NCI-H345 (cell line): ENCODE measurements at regions not wholly inside any gene's neighbourhood (a gene's known extent, or its start where the extent isn't known, plus 50 kb on each side); places are given as distances from the start of the nearest gene placed in this dataset.
"Not testable (repeated sequence)": the region's sequence is repeated elsewhere in the genome, so short reads cannot be mapped to it uniquely, and the experiment has no call there.

ENCODE experiments used
- DNase-seq: peaks from one replicate; lab custom pipeline; 2025; lab: John Stamatoyannopoulos, UW

DNA sequence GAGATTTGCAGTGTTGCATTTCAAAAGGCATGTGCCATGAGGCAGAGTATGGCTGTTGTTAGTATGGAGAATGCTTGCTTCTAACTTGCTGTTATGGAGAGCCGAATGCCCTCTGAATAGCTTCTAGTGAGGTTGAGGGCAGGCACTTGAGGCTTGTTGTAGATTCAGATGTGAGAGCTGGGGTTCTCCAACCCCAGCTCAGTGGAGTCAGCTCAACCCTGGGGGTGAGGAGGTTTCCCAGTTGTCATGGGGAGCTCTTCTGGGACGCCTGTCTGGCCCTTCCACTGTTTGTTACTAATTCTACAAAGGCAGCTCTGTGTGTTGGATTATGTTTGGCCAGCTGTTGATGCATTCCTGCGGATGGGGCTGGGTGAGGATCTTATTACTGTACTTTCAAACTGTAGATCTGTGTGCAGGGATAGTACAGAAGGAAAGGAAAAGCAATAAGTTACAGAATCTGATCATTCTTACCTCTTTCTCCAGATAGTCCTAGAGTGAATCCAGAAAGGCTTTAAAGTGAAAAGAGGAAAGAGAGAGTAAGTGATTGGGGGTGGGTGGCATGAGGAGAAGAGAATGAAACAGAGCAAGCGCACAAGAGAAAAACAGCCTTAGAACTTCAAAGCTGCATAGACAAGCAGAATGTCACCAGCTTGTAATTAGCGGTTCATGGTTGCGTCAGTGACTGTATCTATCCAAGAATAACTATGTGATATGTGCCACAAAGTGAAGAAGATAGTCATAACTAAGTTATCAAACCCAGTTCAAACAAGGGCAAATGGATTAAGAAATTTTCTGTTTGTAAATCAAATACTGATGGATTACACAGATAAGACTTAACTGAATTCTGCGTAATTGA lies 148.7 kb downstream of the PRL start:
- DNase-seq: peak; percentile 69

DNA sequence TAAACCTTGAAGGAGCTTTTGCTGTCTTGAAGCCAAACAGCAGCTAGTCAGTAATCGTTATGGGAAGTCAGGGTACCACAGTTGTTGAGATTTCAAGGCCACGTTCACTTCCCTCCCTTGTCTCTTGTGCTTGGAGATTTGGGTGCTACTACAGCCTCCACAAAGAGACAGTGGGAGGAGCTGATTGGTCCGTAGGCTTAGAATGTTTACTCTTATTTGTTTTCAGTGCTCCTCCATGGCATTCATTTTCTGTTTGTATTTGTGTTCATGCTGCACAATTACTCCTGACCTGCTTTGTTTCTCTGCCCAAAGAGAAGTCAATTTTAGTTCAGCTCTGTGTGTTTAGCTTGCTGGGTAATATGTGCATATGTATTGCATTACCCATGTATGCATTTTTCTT lies 147.7 kb downstream of the PRL start:
- peak; percentile 83 for DNase-seq

DNA sequence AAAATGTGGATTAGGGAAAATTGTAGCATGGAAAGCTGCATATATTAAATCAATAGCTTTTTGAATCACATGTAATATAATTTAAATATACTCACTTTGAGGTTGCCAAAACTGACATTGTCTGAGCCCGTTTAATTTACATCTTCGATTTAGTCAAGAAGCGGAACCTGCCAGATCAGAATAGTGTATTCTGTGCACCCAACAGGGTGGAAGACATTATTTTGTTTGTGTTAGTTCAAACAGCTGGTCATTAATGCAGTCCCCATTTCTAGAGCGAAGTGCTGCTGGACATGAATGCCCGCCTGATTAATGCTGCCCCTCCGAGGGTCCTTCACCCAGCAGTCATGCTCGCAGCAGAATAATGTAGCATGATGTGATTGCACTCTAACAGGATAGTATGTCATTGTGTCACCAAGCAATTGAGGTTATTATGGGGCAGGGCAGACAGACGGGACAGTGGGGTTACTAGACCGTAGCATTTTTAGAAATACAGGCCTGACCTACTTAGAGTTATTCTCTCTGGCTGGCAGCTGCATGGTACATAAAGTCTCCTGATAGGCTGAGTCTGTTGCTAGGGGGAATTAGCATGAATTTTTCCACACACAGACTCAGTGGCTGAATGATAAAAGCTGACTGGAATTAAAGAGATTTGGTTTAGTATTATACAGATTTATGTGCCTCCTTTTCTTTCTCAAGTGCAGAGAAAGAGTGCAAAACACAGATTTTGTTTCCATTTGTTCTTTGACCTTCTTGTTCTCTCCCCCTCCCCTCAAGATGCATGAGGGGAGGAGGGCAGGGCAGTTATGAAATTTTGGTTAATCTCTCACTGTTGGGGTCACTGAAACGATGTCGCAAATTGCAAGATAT lies 147.1 kb downstream of the PRL start:
- peak; percentile 86 for DNase-seq

DNA sequence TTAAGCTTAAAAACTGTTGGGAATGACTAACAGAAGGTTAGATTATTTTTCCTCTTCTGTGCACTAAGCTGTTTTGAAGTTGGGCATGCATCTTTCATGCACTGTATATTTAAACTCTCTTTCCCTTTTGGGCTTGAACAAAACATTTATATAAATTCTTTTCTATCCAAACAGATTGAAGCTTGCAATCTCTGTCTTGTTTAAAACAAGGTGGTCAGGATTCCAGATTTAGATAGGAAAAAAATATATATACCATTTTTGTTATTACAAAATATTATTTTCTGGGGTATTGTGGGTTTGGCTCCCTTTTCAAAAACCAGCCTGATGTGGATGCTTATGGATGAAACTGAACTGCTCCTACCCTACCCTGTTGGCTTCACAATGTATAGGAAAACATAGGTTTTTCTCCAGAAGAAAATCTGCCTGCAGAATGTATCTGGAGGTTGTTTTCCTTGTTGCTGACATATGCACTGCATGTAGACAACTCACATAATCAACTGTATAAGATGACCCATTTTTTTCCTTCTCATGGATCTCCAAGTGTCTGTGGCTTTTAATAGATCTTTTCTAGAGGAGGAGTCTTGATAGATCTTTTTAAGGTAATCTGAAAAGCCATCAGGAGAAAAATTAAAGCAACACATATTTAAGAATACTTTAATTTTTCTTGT lies 146.3 kb downstream of the PRL start:
- no peak for DNase-seq

DNA sequence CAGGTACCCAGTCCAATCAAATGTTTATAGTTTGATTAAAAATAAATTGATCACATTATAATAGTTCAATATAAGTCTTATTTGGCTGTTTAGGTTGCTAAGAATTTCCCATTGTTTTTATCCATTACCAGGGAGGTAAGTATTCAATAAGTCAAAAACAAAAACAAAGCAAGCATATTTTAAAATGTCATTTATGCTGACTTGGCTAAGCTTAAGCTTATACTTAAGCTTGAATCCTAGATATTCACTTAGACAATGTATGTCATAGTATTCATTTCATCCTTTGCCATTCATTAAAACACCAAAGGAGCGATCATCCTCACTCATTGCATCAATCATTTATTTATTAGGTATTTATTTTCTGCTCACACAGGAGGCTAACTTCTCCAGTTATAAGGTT lies 144.9 kb downstream of the PRL start:
- no peak for DNase-seq

DNA sequence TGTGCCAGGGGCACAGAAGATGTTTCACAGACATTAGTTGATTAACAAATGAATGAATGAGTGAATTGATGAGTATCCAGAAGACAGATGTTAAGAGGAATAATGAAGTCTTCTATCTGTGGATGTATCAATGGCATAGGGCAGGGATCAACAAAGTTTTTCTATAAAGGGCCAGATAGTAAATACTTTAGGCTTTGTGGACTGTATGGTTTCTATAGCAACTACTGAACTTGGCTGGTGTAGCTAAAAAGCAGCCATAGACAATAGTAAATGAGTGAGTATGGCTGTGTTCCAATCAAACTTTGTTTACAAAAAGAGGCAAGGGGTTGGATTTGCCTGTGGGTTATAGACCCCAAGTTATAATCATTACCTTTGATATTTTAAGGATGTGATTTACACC lies 144.0 kb downstream of the PRL start:
- peak; percentile 49 for DNase-seq

DNA sequence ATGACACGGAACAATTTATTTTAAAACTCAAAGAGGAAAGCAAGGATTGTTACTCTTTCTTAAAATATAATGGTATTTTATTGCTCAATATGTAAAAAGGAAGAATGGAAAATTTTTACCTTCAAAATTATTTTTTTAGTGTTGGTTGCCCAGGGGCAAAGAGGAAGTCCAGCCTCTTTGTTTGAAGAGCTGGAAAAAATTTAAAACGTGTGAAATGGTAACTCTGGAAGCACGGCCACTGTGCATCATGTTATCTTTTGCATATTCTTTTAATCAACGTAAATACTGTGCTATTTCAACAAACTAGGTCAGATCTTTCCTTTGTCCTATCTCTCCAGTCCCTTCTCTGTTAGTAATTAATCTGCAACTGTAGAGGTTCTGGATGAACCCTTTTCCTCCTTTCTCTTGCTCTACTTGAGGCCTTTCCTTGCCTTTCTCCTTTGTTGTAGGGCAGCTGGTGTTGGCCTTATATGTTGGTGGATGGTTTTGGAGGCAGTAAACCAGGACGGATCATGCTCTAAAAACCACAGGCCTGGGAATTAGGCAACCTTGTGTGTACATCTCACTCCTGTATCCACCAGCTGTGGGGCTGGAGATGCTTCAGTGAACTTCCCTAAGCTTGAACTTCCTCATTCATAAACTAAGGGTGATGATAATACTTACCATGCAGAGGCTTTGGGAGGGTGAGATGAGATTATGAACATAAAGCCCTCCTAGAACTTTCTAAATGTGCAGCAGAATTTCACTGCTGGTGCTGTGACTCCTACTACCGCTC lies 143.3 kb downstream of the PRL start:
- no peak for DNase-seq

DNA sequence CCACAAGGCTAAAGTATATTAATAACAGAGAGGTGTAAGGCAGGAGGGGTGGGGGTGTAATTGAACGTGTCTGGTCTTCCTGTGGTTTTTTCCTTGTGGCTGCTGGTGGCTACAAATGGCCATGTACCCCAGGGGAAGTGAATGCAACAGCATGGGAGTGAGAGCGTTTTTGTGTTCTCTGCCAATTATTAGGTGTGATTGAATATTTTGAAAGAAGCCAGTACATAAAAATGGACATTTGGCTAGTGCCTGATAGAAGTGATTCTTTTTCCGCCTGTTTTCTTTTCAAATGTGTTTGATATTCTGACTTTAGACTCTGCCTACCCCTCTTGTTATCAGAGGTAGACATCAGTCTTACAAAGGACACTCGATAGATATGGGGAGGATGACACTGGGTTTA lies 141.3 kb downstream of the PRL start:
- no peak for DNase-seq

DNA sequence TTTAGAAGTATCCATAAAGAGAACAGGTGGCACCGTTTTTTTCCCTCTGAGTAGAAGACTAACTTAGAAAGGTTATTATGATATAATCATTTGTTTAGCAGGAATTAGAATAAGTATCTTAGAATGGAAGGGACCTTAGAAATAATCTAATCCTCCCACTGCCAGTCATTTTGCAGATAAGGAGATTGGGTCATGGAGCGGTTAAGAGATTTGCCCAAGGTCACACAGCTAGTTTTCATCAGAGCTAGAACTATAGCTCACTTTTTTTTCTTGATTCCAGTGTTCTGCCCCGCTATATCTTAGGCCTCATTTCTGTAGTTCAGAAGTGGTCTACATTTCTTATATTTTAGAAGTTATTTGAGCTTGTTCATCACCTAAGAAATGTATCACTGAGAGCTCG lies 139.6 kb downstream of the PRL start:
- DNase-seq: no peak

DNA sequence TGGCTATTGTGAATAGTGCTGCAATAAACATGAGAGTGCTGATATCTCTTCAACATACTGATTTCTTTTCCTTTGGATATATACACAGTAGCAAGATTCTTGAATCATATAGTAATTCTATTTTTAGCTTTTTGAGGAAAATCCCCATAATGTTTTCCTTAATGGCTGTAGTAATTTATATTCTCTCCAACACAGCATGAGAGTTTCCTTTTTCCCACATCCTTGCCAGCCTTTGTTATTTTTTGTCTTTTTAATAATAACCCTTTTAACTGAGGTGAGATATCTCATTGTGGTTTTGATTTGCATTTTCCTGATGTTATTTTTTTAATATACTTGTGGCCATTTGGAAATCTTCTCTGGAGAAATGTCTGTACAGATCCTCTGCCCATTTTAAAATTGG lies 132.6 kb downstream of the PRL start:
- DNase-seq: no peak

DNA sequence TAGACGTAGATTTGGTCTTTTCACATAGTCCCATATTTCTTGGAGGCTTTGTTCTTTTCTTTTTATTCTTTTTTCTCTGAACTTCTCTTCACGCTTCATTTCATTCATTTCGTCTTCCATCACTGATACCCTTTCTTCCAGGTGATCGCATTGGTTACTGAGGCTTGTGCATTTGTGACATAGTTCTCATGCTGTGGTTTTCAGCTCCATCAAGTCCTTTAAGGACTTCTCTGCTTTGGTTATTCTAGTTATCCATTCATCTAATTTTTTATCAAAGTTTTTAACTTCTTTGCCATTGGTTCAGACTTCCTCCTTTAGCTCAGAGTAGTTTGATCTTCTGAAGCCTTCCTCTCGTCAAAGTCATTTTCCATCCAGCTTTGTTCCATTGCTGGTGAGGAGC lies 125.8 kb downstream of the PRL start:
- DNase-seq: not testable (repeated sequence)

DNA sequence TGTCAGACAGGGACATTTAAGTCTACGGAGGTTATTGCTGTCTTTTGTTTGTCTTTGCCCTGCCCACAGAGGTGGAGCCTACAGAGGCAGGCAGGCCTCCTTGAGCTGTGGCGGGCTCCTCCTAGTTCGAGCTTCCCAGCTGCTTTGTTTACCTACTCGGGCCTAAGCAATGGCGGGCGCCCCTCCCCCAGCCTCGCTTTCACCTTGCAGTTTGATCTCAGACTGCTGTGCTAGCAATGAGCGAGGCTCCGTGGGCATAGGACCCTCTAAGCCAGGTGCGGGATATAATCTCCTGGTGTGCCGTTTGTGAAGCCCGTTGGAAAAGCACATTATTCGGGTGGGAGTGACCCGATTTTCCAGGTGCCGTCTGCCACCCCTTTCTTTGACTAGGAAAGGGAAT lies 125.0 kb downstream of the PRL start:
- not testable (repeated sequence) for DNase-seq

DNA sequence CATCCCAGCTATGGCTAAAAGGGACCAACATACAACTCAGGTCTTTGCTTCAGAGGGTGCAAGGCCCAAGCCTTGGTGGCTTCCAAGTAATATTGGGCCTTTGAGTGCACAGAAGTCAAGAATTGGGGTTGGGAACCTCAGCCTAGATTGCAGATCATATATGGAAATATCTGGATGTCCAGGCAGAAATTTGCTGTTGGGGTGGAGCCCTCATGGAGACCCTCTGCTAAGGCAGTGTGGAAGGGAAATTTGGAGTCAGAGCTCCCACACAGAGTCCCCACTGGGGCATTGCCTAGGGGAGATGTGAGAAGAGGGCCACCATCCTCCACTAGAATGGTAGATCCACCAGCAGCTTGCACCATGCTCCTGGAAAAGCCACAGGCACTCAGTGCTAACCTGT lies 123.5 kb downstream of the PRL start:
- DNase-seq: no peak

DNA sequence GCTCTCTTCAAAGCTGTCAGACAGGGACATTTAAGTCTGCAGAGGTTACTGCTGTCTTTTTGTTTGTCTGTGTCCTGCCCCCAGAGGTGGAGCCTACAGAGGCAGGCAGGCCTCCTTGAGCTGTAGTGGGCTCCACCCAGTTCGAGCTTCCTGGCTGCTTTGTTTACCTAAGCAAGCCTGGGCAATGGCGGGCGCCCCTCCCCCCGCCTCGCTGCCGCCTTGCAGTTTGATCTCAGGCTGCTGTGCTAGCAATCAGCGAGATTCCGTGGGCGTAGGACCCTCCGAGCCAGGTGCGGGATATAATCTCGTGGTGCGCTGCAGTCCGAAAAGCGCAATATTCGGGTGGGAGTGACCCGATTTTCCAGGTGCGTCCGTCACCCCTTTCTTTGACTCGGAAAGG lies 116.6 kb downstream of the PRL start:
- not testable (repeated sequence) for DNase-seq

DNA sequence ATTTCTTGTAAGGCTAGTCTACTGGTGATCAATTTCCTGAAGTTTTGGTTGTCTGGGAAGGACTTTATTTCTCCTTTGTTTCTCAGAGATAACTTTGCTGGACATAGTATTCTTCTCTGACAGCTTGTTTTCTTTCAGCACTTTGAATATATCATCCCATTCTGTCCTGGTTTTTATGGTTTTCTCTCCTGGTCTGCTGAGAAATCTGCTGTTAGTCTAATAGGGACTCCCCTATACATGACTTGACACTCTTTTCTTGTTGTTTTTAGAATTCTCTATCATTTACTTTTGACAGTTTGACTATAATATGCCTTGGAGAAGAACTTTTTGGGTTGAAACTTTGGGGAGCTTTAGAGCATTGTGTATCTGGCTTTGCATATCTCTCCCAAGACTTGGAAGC lies 112.5 kb downstream of the PRL start:
- no peak for DNase-seq

DNA sequence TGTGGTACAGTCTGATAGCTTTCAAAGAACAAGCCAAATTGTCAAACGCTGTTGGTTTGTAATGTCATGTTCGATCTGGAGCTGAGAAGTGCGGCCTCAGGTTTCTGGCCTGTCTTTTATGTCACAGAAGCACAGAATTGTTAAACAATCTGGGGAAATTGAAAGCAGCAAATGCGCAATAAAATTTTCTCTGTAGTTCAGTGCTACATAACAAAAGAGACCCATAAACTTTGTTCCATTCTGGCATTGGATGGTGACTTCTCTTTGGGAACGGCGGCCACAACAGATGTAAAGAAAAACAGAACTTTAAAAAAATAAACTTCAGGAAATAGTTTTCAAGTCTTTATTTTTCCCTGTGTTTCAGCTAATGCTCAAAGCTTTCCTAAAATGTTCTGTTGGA lies 106.9 kb downstream of the PRL start:
- no peak for DNase-seq

DNA sequence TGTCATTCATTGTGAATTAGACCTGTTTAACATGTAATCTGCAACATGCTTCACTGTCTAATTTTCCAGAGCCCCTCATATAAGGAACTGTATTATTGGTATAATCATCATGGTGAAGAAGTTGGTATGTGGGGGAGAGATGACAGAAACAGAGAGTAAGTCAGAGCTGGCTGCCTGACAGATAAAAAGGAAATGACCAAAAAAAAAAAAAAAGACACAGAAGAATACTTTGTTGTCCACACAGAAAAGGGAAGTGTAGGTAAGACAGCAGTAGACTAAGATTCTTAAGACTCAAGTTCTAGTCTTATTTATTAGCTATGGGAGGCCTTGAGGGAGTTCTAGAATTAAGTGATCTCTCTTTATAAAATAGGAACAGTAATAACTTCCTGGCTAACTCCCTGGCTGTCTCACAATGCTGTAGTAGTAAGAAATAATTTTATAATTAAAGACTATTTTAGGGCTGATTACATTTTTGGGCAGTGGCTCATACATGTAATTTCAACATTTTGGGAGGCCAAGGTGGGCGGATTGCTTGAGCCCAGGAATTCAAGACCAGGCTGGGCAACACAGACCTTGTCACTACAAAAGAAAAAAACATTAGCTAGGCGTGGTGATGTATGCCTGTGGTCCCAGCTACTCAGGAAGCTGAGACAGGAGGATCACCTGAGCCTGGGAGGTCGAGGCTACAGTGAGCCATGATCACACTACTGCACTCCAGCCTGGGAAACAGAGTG lies 102.5 kb downstream of the PRL start:
- DNase-seq: no peak

DNA sequence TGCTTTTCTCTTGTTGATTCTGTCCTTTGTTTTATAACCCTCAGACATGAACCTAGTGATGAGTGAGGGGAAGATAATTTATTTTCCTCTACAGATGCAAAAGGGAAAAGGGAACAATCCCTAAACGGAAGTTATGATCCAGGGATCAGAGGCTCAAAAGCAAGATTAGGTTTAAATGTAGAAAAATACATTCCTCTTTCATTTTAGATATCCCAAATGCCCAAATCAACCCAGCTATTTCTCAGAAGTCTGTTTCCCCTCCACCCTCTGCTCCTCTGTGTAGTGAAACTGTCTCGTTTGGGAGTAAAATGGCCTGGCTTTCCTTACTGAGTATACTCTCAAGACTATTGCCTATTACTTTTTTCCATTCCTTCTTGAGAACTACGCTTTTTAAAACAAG lies 97.1 kb downstream of the PRL start:
- no peak for DNase-seq

DNA sequence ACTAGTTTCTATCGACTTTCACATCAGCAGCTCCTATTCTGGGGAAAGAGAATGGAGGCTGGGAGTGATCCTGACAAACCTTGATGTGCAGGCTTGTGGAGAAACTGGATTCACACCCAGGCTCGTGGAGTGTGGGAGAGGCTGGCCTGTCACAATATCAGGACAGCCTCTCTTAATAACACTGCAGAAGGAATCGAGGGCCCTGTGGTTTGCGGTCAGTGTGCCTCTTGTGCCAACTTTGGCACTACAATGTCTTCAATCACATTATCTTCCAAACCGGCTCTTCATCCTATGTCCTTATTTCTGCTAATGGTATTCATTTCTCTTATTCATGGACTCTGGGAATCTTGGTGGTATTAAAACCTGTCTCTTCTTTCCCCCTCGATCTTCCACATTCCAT lies 92.7 kb downstream of the PRL start:
- no peak for DNase-seq

DNA sequence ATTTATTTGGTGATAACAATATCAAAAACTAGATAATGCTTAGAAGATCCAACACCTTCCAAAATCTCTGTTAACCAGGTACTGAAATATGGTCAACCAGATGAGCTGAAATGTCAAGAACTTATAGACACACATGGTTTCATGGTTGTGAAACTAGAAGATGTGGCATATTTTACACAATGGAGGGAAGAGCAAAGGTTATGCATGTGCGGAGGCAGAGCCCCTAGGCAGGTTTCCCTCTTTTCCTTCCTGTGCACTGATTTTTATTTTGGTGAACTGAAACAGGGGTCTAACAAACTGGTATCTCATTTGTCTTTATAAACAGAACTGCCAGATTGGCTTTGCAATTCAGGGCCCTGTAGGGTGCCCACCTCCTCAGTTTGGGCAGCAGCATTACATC lies 91.6 kb downstream of the PRL start:
- DNase-seq: no peak

DNA sequence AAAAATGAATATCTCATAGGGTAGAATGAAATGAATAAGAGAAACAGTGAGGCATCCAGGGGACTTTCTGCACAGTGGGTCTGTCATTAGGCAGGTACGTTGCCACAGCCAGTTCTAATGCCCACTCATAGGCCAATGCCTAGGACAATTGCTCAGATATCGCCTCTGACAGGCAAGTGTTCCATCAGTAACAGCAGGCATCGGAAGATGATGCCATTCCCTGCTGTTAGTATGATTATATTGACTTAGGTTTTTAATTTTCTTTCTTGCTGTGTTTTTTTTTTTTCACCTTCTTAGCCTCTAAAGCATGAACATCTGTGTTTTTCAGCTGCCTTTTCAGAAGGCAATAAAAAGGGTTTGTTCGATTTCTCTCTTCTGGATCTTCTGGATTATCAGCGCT lies 90.7 kb downstream of the PRL start:
- no peak for DNase-seq
